ENCODE measurements at regions not wholly inside any gene's neighbourhood (a gene's known extent, or its start where the extent isn't known, plus 50 kb on each side); places are given as distances from the start of the nearest gene placed in this dataset.

DNA sequence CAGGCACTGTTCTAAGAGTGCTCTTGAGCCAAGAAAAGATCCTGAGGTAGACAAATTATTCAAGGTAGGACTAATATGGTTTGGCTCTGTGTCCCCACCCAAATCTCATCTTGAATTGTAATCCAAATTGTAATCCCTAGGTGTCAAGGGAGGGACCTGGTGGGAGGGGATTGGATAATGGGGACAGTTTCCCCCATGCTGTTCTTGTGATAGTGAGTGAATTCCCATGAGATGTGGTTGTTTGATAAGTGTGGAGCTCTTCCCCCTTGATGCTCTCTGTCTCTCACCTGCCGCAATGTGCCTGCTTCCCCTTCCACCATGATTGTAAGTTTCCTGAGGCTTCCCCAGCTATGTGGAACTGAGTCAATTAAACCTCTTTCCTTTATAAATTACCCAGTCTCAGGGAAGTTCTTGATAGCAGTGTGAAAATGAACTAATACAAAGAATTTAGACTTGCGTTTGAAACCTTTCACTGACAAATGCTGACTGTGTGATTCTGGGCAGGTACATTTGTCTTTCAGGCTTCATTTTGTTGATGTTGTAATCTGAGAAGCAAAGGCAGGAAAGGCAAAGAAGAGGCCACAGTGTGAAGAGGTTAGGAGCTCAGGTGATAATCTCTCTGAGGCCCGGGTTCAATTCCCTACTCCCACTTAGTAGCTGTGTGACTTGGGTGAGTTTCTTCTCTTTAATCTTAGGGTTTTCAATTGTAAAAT, 115.8 kb upstream of the PAX6 start:
- H3K4me3 ChIP-seq (ENCODE audit: extremely low read depth in 1 of 4, insufficient read depth in 2 of 4, low read depth in 3 of 4, low read length in 4 of 4): no peak overlapping the region
- H2AFZ ChIP-seq (ENCODE audit: low read length): 0 out of 2 replicates have a peak overlapping the region, but pooled peaks have one; percentile 6
- no peak overlapping the region for H2BK5ac ChIP-seq (ENCODE audit: low read depth, low read length)
- H3K56ac ChIP-seq (replicated peaks; ENCODE audit: insufficient read length, low read depth, low read length): no peak overlapping the region
- H3K9ac ChIP-seq (replicated peaks in 1 of 4; ENCODE audit: extremely low read depth in 1 of 4, low read depth in 3 of 4, low read length in 3 of 4): no peak overlapping the region
- H3K27ac ChIP-seq (ENCODE audit: low read depth, low read length): no peak overlapping the region
- H3K79me2 ChIP-seq (ENCODE audit: control insufficient read depth in 1 of 2, insufficient read depth in 2 of 2, low read length in 2 of 2): no peaks in the 10 kb centered on the region
- CTCF ChIA-PET (ENCODE audit: partially characterized antibody): interaction anchor here (0.7 to 2.6 kb wide), 3 partner anchors 11 to 1686 kb away, joined by 5 to 12 read pairs (median 11); no protein-coding TSS in a partner anchor
- TF ChIP-seq BRCA1 (IDR thresholded peaks at IDR 0.05; ENCODE audit: low read depth, low read length): no peak
- TF ChIP-seq E2F6 (IDR thresholded peaks at IDR 0.05): no peak
- no peak for TF ChIP-seq FOSL1 (IDR thresholded peaks at IDR 0.05; ENCODE audit: insufficient read depth, low read depth, low read length)
- TF ChIP-seq BACH1 (IDR thresholded peaks at IDR 0.05; ENCODE audit: low read length): no peak
- no peak for TF ChIP-seq SIN3A (conservative IDR thresholded peaks at IDR 0.05 in 1 of 2, IDR thresholded peaks at IDR 0.05 in 1 of 2; ENCODE audit: low read depth in 1 of 2, low read length in 2 of 2)
- TF ChIP-seq KDM5A (IDR thresholded peaks at IDR 0.05; ENCODE audit: low read length): no peak
- TF ChIP-seq SRF (IDR thresholded peaks at IDR 0.05; ENCODE audit: low read depth, low read length): no peak
- TF ChIP-seq EGR1 (IDR thresholded peaks at IDR 0.05; ENCODE audit: borderline replicate concordance, low read depth, low read length): no peak
- TF ChIP-seq, protein P1, sequence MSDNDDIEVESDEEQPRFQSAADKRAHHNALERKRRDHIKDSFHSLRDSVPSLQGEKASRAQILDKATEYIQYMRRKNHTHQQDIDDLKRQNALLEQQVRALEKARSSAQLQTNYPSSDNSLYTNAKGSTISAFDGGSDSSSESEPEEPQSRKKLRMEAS (IDR thresholded peaks at IDR 0.05): no peak
- H3K9me3 ChIP-seq (ENCODE audit: insufficient read depth in 2 of 2, low read depth in 1 of 2, low read length in 1 of 2): no peaks in the 10 kb centered on the region
- H2BK120ac ChIP-seq (replicated peaks; ENCODE audit: low read depth, low read length): no peak overlapping the region
- H2AK5ac ChIP-seq (ENCODE audit: low read depth, low read length): no peak overlapping the region
- H3K36me3 ChIP-seq (ENCODE audit: control insufficient read depth in 2 of 4, insufficient read depth in 4 of 4, low read length in 3 of 4): no peaks in the 10 kb centered on the region
- WGBS, 2 experiments (ENCODE audit: extremely low coverage in 1 of 2, insufficient coverage in 1 of 2, insufficient read length in 1 of 2, insufficient replicate concordance in 2 of 2, low coverage in 1 of 2, low lambda C conversion rate in 2 of 2, missing lambda C conversion rate in 1 of 2): 89% methylated on average over 3 of the region's 3 CpGs; no CpG with 5 or more reads in 1 of the 2 experiments
- POLR2A ChIA-PET (ENCODE audit: partially characterized antibody): no interaction called here
- FAIRE-seq (no peak), DNase-seq (ENCODE audit: low read depth in 1 of 2, low spot score in 2 of 2) (no peak)
- no peaks in the 10 kb centered on the region for H3K4me1 ChIP-seq (replicated peaks in 1 of 4; ENCODE audit: control insufficient read depth in 3 of 4, insufficient read depth in 4 of 4, low read length in 3 of 4)
- no peaks in the 10 kb centered on the region for H3K79me1 ChIP-seq (ENCODE audit: low read depth, low read length)
- H3K27me3 ChIP-seq (replicated peaks in 1 of 4; ENCODE audit: control insufficient read depth in 3 of 4, extremely low read depth in 1 of 4, insufficient read depth in 3 of 4, low read length in 3 of 4): no peaks in the 10 kb centered on the region
- no peaks in the 10 kb centered on the region for H3K23me2 ChIP-seq (ENCODE audit: low read depth, low read length)
- H4K5ac ChIP-seq (ENCODE audit: insufficient read length, low read depth, low read length): no peak overlapping the region
- no peak overlapping the region for H3K18ac ChIP-seq (ENCODE audit: extremely low read depth, low read length)
- H2BK12ac ChIP-seq (ENCODE audit: low read depth, low read length): no peak overlapping the region
- H2BK15ac ChIP-seq (ENCODE audit: low read length): no peak overlapping the region
- no peaks in the 10 kb centered on the region for H4K20me1 ChIP-seq (replicated peaks in 1 of 2; ENCODE audit: control insufficient read depth in 1 of 2, insufficient read depth in 2 of 2, low read length in 2 of 2)
- no peak overlapping the region for H3K14ac ChIP-seq (ENCODE audit: insufficient read length)
- no peak overlapping the region for H4K8ac ChIP-seq (ENCODE audit: extremely low read depth, insufficient read depth, low read length)
- H3K23ac ChIP-seq (ENCODE audit: insufficient read length): no peak overlapping the region
- H2BK20ac ChIP-seq (ENCODE audit: low read length): no peak overlapping the region
- no peak overlapping the region for H4K91ac ChIP-seq (replicated peaks; ENCODE audit: insufficient read length, low read length)
- no peak overlapping the region for H3K4me2 ChIP-seq (ENCODE audit: insufficient read depth in 1 of 2, low read depth in 2 of 2, low read length in 2 of 2)
- H3K4ac ChIP-seq (replicated peaks; ENCODE audit: insufficient read length, low read depth, low read length): no peak overlapping the region

Measured in H1 (cell line).